ENCODE measurements at regions not wholly inside any gene's neighbourhood (a gene's known extent, or its start where the extent isn't known, plus 50 kb on each side); places are given as distances from the start of the nearest gene placed in this dataset.

DNA sequence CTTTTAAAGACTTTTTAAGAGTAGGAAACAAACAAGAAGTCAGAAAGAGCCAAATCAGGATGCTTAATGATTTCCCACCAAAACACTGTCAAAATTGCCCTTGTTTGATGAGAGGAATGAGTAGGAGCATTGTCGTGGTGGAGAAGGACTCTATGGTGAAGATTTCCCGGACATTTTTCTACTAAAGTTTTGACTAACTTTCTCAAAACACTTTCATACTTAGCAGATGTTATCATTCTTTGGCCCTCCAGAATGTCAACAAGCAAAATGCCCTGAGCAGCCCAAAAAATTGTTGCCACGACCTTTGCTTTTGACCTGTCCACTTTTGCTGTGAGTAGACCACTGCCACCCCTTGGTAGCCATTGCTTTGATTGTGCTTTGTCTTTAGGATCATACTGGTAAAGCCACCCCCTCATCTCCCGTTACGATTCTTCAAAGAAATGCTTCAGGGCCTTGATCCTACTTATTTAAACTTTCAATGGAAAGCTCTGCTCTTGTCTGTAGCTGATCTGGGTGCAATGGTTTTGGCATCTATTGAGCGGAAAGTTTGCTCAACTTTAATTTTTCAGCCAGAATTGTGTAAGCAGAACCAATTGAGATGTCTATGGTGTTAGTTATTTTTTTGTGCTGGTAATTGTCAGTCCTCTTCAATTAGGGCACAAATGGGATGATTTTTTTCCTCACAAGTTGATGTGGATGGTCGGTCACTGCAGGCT lies 67.2 kb downstream of the ADM start:
- Histone ChIP-seq H3K4me1 (peaks cover 2% of the 10 kb centered on the region), H3K4me3 (no peak overlapping the region), H3K27me3 (no peaks in the 10 kb centered on the region), H3K9me3 (no peaks in the 10 kb centered on the region), H3K36me3 (no peaks in the 10 kb centered on the region), H3K27ac (peak overlapping the region; percentile 4)
- TF ChIP-seq POLR2AphosphoS5 (IDR thresholded peaks at IDR 0.05) (no peak), POLR2A (IDR thresholded peaks at IDR 0.05) (no peak), EP300 (IDR thresholded peaks at IDR 0.05) (no peak), CTCF (IDR thresholded peaks at IDR 0.05) (no peak)
- no peak for DNase-seq (ENCODE audit: low spot score in 2 of 2)
- WGBS, result 56% methylated on average over 7 of the region's 7 CpGs

GRCh38 chr11:10373340-10373739 lies 68.5 kb downstream of the ADM start:
- no peak for DNase-seq (ENCODE audit: low spot score in 2 of 2)
- no peak overlapping the region for H3K27ac ChIP-seq
- H3K9me3 ChIP-seq, result no peaks in the 10 kb centered on the region
- 82% methylated on average over 3 of the region's 3 CpGs for WGBS
- H3K4me3 ChIP-seq, result no peak overlapping the region
- peaks cover 4% of the 10 kb centered on the region for H3K4me1 ChIP-seq
- TF ChIP-seq POLR2A (IDR thresholded peaks at IDR 0.05) (no peak), EP300 (IDR thresholded peaks at IDR 0.05) (no peak), CTCF (IDR thresholded peaks at IDR 0.05) (no peak), POLR2AphosphoS5 (IDR thresholded peaks at IDR 0.05) (no peak)
- H3K27me3 ChIP-seq, result no peaks in the 10 kb centered on the region
- H3K36me3 ChIP-seq, result no peaks in the 10 kb centered on the region

- no peaks in the 10 kb centered on the region for H3K36me3 ChIP-seq
- H3K27ac ChIP-seq, result no peak overlapping the region
- 67% methylated on average over 1 of the region's 1 CpG for WGBS
- no peak overlapping the region for H3K4me3 ChIP-seq
- DNase-seq (ENCODE audit: low spot score in 2 of 2), result no peak
- peaks cover 7% of the 10 kb centered on the region for H3K4me1 ChIP-seq
- H3K9me3 ChIP-seq, result no peaks in the 10 kb centered on the region
- H3K27me3 ChIP-seq, result no peaks in the 10 kb centered on the region
- no peak for TF ChIP-seq POLR2AphosphoS5 (IDR thresholded peaks at IDR 0.05)
- TF ChIP-seq CTCF (IDR thresholded peaks at IDR 0.05), result no peak
- TF ChIP-seq POLR2A (IDR thresholded peaks at IDR 0.05), result no peak
- no peak for TF ChIP-seq EP300 (IDR thresholded peaks at IDR 0.05)
Observed at GRCh38 chr11:10373929-10374328, 69.1 kb downstream of the ADM start.

DNA sequence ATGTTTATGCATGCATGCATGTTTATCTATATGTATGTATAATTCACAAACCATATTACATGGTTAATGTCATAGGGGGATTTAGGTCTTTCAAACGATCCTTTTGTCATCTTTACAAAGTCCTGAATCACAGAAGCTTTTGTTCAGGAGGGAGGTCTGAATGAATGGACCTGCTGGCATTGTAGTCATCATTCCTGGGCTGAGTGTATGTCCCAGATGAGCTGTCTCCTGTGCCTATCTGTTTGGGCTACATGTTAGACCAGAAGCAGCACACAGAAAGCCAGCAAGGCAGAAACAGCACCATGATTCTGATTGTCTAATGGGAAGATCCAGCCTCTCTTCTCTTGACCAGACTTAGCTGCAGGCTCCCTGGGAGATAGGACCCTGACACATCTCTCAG lies 69.5 kb downstream of the ADM start:
- 47% methylated on average over 1 of the region's 1 CpG for WGBS
- peaks cover 7% of the 10 kb centered on the region for H3K4me1 ChIP-seq
- no peaks in the 10 kb centered on the region for H3K27me3 ChIP-seq
- DNase-seq (ENCODE audit: low spot score in 2 of 2), result no peak
- TF ChIP-seq EP300 (IDR thresholded peaks at IDR 0.05) (no peak), CTCF (IDR thresholded peaks at IDR 0.05) (no peak), POLR2AphosphoS5 (IDR thresholded peaks at IDR 0.05) (no peak), POLR2A (IDR thresholded peaks at IDR 0.05) (no peak)
- no peak overlapping the region for H3K4me3 ChIP-seq
- H3K36me3 ChIP-seq, result no peaks in the 10 kb centered on the region
- H3K27ac ChIP-seq, result no peak overlapping the region
- H3K9me3 ChIP-seq, result no peaks in the 10 kb centered on the region

DNA sequence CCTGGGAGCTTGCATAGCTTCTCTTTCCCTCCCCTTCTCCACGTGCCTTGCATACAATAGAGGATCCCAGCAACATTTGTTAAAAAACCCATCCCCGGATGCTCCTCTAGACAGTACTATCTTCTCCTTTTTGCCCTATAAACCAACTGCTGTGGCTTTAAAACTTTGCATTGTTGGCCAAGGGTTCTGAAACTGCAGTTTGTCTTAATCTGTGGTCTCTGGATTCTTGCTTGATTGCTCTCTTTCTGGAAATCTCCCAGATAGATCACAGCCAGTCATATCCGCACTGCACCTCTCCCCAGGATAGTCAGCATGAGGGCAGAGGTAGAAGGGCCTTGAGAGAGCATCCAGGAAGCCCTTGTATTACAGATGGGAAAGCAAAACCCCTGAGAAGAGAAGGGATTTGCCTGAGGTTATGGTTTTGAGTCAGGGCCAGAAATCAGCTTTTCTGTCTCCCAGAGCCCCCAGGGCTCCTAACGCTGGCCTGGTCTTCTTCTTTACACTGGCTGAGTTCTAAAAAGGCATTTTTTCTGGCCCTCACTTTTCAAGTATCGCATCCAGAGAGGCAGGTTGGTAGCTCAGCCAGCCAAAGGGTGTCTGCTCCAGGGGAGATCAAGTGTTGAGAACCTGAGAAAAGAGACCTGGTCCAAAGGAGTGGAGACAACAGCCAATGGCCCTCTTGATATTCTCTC lies 70.6 kb downstream of the ADM start:
- DNase-seq (ENCODE audit: low spot score in 2 of 2), result no peak
- WGBS, result 65% methylated on average over 5 of the region's 5 CpGs

More for the DNA sequence above, 70.6 kb downstream of the ADM start:
- Histone ChIP-seq H3K4me1 (peaks cover 16% of the 10 kb centered on the region), H3K27ac (no peak overlapping the region), H3K4me3 (no peak overlapping the region), H3K36me3 (no peaks in the 10 kb centered on the region), H3K9me3 (no peaks in the 10 kb centered on the region), H3K27me3 (no peaks in the 10 kb centered on the region)
- TF ChIP-seq CTCF (IDR thresholded peaks at IDR 0.05) (no peak), EP300 (IDR thresholded peaks at IDR 0.05) (no peak), POLR2AphosphoS5 (IDR thresholded peaks at IDR 0.05) (no peak), POLR2A (IDR thresholded peaks at IDR 0.05) (no peak)

All from suprapubic skin (tissue), 4 donors.